GM12874 (cell line): ENCODE measurements at regions not wholly inside any gene's neighbourhood (a gene's known extent, or its start where the extent isn't known, plus 50 kb on each side); places are given as distances from the start of the nearest gene placed in this dataset.

Source experiments
- CTCF ChIP-seq: IDR thresholded peaks from 2 replicates; pipeline ENCODE4 v1.5.1; 2011; ENCODE audit warnings: low read depth, mild to moderate bottlenecking, control low read depth, low read length, moderate library complexity; ENCODE audit not compliant: insufficient read depth

GRCh38 chr1:104229860-104230259 is 480.2 kb downstream of the AMY1C start:
- TF ChIP-seq CTCF = no peak

GRCh38 chr1:104231676-104232075 is 482.0 kb downstream of the AMY1C start:
- TF ChIP-seq CTCF = no peak

DNA sequence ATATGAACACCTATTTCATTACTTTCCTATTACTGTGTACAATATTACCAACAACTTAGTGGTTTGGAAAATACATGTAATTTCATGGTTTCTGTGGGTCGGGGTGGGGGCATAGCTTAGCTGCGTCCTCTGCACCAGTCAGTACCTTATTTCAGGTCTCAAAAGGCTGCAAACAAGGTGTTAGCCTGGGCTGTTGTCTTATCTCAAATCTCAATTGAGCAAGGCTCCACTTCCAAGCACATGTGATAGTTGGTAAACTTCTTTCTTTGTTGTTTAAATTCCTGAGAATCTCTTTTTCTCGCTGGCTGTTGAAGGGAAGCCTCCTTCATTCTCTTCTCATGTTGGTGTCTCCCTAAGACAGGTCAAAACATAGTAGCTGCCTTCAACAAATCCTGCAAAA is 485.4 kb downstream of the AMY1C start:
- TF ChIP-seq CTCF = no peak

GRCh38 chr1:104238991-104239390 is 489.3 kb downstream of the AMY1C start:
- TF ChIP-seq CTCF = no peak

- no peak for TF ChIP-seq CTCF
Measured at GRCh38 chr1:104248385-104248784, 498.7 kb downstream of the AMY1C start.

- no peak for TF ChIP-seq CTCF
Measured at GRCh38 chr1:104259481-104259880, 509.8 kb downstream of the AMY1C start.

- TF ChIP-seq CTCF = no peak
Measured at GRCh38 chr1:104264521-104264920, 514.8 kb downstream of the AMY1C start.

DNA sequence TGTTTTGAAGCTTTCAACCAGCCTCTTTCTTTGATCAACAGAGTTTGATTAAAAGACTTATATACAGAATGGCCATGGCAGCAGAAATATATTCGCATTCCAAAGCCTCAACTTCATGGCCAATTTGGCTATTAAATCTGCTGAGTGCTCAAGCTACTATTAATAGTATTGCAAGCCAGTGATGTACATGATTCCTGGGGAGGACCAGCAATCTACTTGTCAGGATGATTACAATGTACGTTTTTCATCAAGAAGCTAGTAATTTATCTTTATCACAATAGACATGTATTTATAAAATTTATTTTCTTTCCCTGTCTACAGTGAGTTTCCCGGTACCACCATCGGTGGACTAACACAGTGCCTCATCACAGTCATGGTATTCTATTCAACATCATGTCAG is 515.5 kb downstream of the AMY1C start:
- TF ChIP-seq CTCF = no peak
